ENCODE measurements at regions not wholly inside any gene's neighbourhood (a gene's known extent, or its start where the extent isn't known, plus 50 kb on each side); places are given as distances from the start of the nearest gene placed in this dataset.

DNA sequence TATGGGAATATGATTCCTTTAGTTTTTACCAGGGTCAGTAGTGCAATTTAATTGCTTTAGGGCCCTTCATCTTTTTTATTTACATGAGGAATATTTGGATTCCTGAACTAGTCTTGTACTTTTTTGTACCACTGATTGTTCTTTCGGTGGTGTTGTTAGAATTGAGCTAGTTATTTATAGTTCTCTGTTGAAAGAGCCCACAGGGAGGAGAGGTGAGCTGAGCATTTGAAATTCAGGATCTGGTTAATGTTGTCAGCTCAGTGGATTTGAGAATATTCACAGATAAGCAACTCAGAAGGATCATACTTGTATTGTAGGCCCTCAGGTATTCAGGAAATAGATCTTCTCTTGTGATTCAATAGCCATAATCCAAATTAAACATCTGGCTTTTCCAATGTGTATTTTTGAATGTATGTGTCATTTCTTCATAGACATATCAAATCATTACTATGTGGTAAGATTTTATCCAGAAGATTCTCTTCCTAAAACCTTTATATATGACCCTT, 613.2 kb downstream of the ISL1 start:
- no peak overlapping the region for H3K27ac ChIP-seq (ENCODE audit: low read depth, low read length)
- CTCF ChIA-PET, result interaction anchor here (1.4 kb wide), 1 partner anchor 11 kb away, joined by 6 read pairs; no protein-coding TSS in a partner anchor
- no peak overlapping the region for H3K4me3 ChIP-seq (ENCODE audit: low read depth, low read length)
- H3K9me3 ChIP-seq (ENCODE audit: control insufficient read depth, insufficient read depth, low read length), result no peaks in the 10 kb centered on the region; the same call in 1 of the 2 replicates
- H3K27me3 ChIP-seq (ENCODE audit: control insufficient read depth, insufficient read depth, low read length), result no peaks in the 10 kb centered on the region
- POLR2A ChIA-PET, result no interaction called here
- DNase-seq (ENCODE audit: low read depth, low spot score), result no peak
- TF ChIP-seq CTCF (IDR thresholded peaks at IDR 0.05; ENCODE audit: low read depth, low read length), result no peak

- H3K9me3 ChIP-seq (ENCODE audit: control insufficient read depth, insufficient read depth, low read length), result no peaks in the 10 kb centered on the region; the same call in 1 of the 2 replicates
- no peak overlapping the region for H3K27ac ChIP-seq (ENCODE audit: low read depth, low read length)
- no peaks in the 10 kb centered on the region for H3K27me3 ChIP-seq (ENCODE audit: control insufficient read depth, insufficient read depth, low read length)
- POLR2A ChIA-PET, result no interaction called here
- no peak for DNase-seq (ENCODE audit: low read depth, low spot score)
- CTCF ChIA-PET, result no interaction called here
- H3K4me3 ChIP-seq (ENCODE audit: low read depth, low read length), result no peak overlapping the region
- no peak for TF ChIP-seq CTCF (IDR thresholded peaks at IDR 0.05; ENCODE audit: low read depth, low read length)
Measured at GRCh38 chr5:51997500-51997899, 614.3 kb downstream of the ISL1 start.

- POLR2A ChIA-PET, result no interaction called here
- no peak overlapping the region for H3K27ac ChIP-seq (ENCODE audit: low read depth, low read length)
- H3K4me3 ChIP-seq (ENCODE audit: low read depth, low read length), result no peak overlapping the region
- no peaks in the 10 kb centered on the region for H3K27me3 ChIP-seq (ENCODE audit: control insufficient read depth, insufficient read depth, low read length)
- H3K9me3 ChIP-seq (ENCODE audit: control insufficient read depth, insufficient read depth, low read length), result no peaks in the 10 kb centered on the region; the same call in 1 of the 2 replicates
- no peak for TF ChIP-seq CTCF (IDR thresholded peaks at IDR 0.05; ENCODE audit: low read depth, low read length)
- CTCF ChIA-PET, result no interaction called here
- no peak for DNase-seq (ENCODE audit: low read depth, low spot score)
Measured at GRCh38 chr5:51997949-51998348, 614.7 kb downstream of the ISL1 start.

GRCh38 chr5:52007230-52007858, 624.1 kb downstream of the ISL1 start:
- DNase-seq (ENCODE audit: low read depth, low spot score), result no peak
- H3K4me3 ChIP-seq (ENCODE audit: low read depth, low read length), result no peak overlapping the region
- no peaks in the 10 kb centered on the region for H3K9me3 ChIP-seq (ENCODE audit: control insufficient read depth, insufficient read depth, low read length)
- TF ChIP-seq CTCF (IDR thresholded peaks at IDR 0.05; ENCODE audit: low read depth, low read length), result peak; percentile 62
- no peak overlapping the region for H3K27ac ChIP-seq (ENCODE audit: low read depth, low read length)
- POLR2A ChIA-PET, result no interaction called here
- no peaks in the 10 kb centered on the region for H3K27me3 ChIP-seq (ENCODE audit: control insufficient read depth, insufficient read depth, low read length)
- CTCF ChIA-PET, result interaction anchor here (0.7 to 2.2 kb wide), 9 partner anchors 11 to 1084 kb away, joined by 3 to 27 read pairs (median 6); no protein-coding TSS in a partner anchor

- H3K4me3 ChIP-seq (ENCODE audit: low read depth, low read length), result no peak overlapping the region
- H3K9me3 ChIP-seq (ENCODE audit: control insufficient read depth, insufficient read depth, low read length), result no peaks in the 10 kb centered on the region
- no peak for DNase-seq (ENCODE audit: low read depth, low spot score)
- no peak for TF ChIP-seq CTCF (IDR thresholded peaks at IDR 0.05; ENCODE audit: low read depth, low read length)
- H3K27ac ChIP-seq (ENCODE audit: low read depth, low read length), result no peak overlapping the region
- POLR2A ChIA-PET, result no interaction called here
- H3K27me3 ChIP-seq (ENCODE audit: control insufficient read depth, insufficient read depth, low read length), result no peaks in the 10 kb centered on the region
- CTCF ChIA-PET, result no interaction called here
Measured at GRCh38 chr5:52010454-52010853, 627.2 kb downstream of the ISL1 start.
